Uterus (tissue), 2 donors: ENCODE measurements at regions not wholly inside any gene's neighbourhood (a gene's known extent, or its start where the extent isn't known, plus 50 kb on each side); places are given as distances from the start of the nearest gene placed in this dataset.

Source experiments
- POLR2A ChIP-seq, 2 donors: fragments of 450-650 bp; IDR thresholded peaks; one replicate each; pipeline ENCODE4 v1.6.1; 2016; ENCODE audit warnings: antibody characterized with exemption in 2 of 2, mild to moderate bottlenecking in 1 of 2, moderate library complexity in 1 of 2
- TF ChIP-seq, protein P1 (sequence below), 4 experiments: fragments of 200-600 bp in 2 of 4; fragments of 450-650 bp in 2 of 4; sonication (generic) in 2 of 4; IDR thresholded peaks; one replicate each; pipeline ENCODE4 v1.5.1; 2016 to 2019; ENCODE audit warnings: antibody characterized with exemption in 4 of 4, mild to moderate bottlenecking in 2 of 4, moderate library complexity in 1 of 4

- TF ChIP-seq POLR2A (IDR thresholded peaks at IDR 0.05) = no peak
- TF ChIP-seq, protein P1, sequence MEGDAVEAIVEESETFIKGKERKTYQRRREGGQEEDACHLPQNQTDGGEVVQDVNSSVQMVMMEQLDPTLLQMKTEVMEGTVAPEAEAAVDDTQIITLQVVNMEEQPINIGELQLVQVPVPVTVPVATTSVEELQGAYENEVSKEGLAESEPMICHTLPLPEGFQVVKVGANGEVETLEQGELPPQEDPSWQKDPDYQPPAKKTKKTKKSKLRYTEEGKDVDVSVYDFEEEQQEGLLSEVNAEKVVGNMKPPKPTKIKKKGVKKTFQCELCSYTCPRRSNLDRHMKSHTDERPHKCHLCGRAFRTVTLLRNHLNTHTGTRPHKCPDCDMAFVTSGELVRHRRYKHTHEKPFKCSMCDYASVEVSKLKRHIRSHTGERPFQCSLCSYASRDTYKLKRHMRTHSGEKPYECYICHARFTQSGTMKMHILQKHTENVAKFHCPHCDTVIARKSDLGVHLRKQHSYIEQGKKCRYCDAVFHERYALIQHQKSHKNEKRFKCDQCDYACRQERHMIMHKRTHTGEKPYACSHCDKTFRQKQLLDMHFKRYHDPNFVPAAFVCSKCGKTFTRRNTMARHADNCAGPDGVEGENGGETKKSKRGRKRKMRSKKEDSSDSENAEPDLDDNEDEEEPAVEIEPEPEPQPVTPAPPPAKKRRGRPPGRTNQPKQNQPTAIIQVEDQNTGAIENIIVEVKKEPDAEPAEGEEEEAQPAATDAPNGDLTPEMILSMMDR (IDR thresholded peaks at IDR 0.05) = no peak
Observed at GRCh38 chr4:33974270-33974669, 2270.0 kb downstream of the ARAP2 start.
